Kidney (tissue), 13 donors: ENCODE measurements at regions not wholly inside any gene's neighbourhood (a gene's known extent, or its start where the extent isn't known, plus 50 kb on each side); places are given as distances from the start of the nearest gene placed in this dataset.
"Not testable (repeated sequence)": the region's sequence is repeated elsewhere in the genome, so short reads cannot be mapped to it uniquely, and the experiment has no call there.

Experiments used
- DNase-seq, 5 donors: peaks; one replicate each; pipeline ENCODE4 v3.0.0-alpha.2; 2013 to 2020
- FAIRE-seq: peaks from 2 replicates; lab custom pipeline; 2012; peaks lifted over from hg19 to GRCh38; lab: Jason Lieb, UNC
- H3K27ac ChIP-seq, 2 donors: one replicate each; pipeline ENCODE4 v1.7.0; 2013; ENCODE audit warnings: low read depth in 2 of 2, low read length in 2 of 2, inconsistent platforms in 1 of 2
- H3K27me3 ChIP-seq: one replicate; pipeline ENCODE4 v1.7.1; 2013; ENCODE audit warnings: low read length, inconsistent platforms; ENCODE audit not compliant: control insufficient read depth, insufficient read depth
- H3K36me3 ChIP-seq, 3 donors: one replicate each; pipeline versions ENCODE4 v1.7.0 to v1.7.1; 2013; ENCODE audit warnings: low read length in 3 of 3, control low read depth in 1 of 3, inconsistent platforms in 1 of 3; ENCODE audit not compliant: insufficient read depth in 3 of 3, control insufficient read depth in 2 of 3
- H3K4me1 ChIP-seq, 3 donors: one replicate each; pipeline versions ENCODE4 v1.7.0 to v1.7.1; 2013; ENCODE audit warnings: low read length in 3 of 3, inconsistent platforms in 1 of 3, low read depth in 1 of 3; ENCODE audit not compliant: control insufficient read depth in 2 of 3, insufficient read depth in 2 of 3
- H3K4me3 ChIP-seq, 3 donors: one replicate each; pipeline versions ENCODE4 v1.7.0 to v1.8.1; 2013; ENCODE audit warnings: low read length in 3 of 3, control low read depth in 1 of 3, inconsistent platforms in 1 of 3
- H3K9ac ChIP-seq, 3 donors: one replicate each; pipeline versions ENCODE4 v1.7.0 to v1.7.1; 2013; ENCODE audit warnings: low read length in 3 of 3, control low read depth in 1 of 3, inconsistent platforms in 1 of 3
- H3K9me3 ChIP-seq, 3 donors: one replicate each; pipeline versions ENCODE4 v1.7.0 to v1.7.1; 2013; ENCODE audit warnings: low read length in 3 of 3, control low read depth in 1 of 3, inconsistent platforms in 1 of 3; ENCODE audit not compliant: control insufficient read depth in 2 of 3, insufficient read depth in 1 of 3
- CTCF ChIP-seq: IDR thresholded peaks from 3 replicates; pipeline ENCODE4 v1.5.1; 2012; ENCODE audit warnings: mild to moderate bottlenecking, moderate library complexity, borderline replicate concordance; ENCODE audit not compliant: insufficient read depth; ENCODE audit errors: extremely low read depth
- intact Hi-C: fragments of 100-400 bp; cut with DNase I; formaldehyde crosslinking; loops from one replicate; pipeline ENCODE4 v1.11.1; 2022
- donor health status: control.
- donor health status: control.
- donor health status: control.
- donor health status: control.
- donor health status: control.
- donor health status: DM: yes; HTN: yes; CAD: no.
- donor health status: Normal renal cell carcinoma (clear cell type).

GRCh38 chr14:21911877-21912276 is 238.3 kb upstream of the OR4E1 start:
- intact Hi-C loops: no loop called here
- H3K9me3 ChIP-seq: no peaks in the 10 kb centered on the region

GRCh38 chr14:21910260-21910659 is 236.6 kb upstream of the OR4E1 start:
- Histone ChIP-seq H3K27me3 (no peaks in the 10 kb centered on the region), H3K9me3 (no peaks in the 10 kb centered on the region), H3K4me3 (no peak overlapping the region), H3K27ac (no peak overlapping the region), H3K4me1 (no peaks in the 10 kb centered on the region), H3K36me3 (no peaks in the 10 kb centered on the region), H3K9ac (no peak overlapping the region)
- DNase-seq (no peak), FAIRE-seq (no peak)
- intact Hi-C loops: no loop called here
- TF ChIP-seq CTCF: no peak

More at GRCh38 chr14:21911877-21912276, 238.3 kb upstream of the OR4E1 start:
- DNase-seq (no peak), FAIRE-seq (no peak)
- Histone ChIP-seq H3K27ac (no peak overlapping the region), H3K4me3 (no peak overlapping the region), H3K9ac (no peak overlapping the region), H3K36me3 (no peaks in the 10 kb centered on the region), H3K4me1 (no peaks in the 10 kb centered on the region), H3K27me3 (no peaks in the 10 kb centered on the region)
- TF ChIP-seq CTCF: no peak

GRCh38 chr14:21902561-21903181 is 229.1 kb upstream of the OR4E1 start:
- FAIRE-seq (no peak), DNase-seq (no peak)
- Histone ChIP-seq H3K9ac (no peak overlapping the region), H3K4me3 (no peak overlapping the region), H3K36me3 (no peaks in the 10 kb centered on the region), H3K27me3 (no peaks in the 10 kb centered on the region), H3K4me1 (no peaks in the 10 kb centered on the region), H3K27ac (no peak overlapping the region), H3K9me3 (no peaks in the 10 kb centered on the region)
- no peak for TF ChIP-seq CTCF
- intact Hi-C loops: no loop called here

GRCh38 chr14:21894898-21895194 is 221.2 kb upstream of the OR4E1 start:
- H3K27ac ChIP-seq, H3K4me1 ChIP-seq, H3K9me3 ChIP-seq, H3K36me3 ChIP-seq, H3K4me3 ChIP-seq, intact Hi-C loops, DNase-seq, FAIRE-seq, H3K9ac ChIP-seq, H3K27me3 ChIP-seq: not testable (repeated sequence)
